GM21529 (cell line): ENCODE measurements at regions not wholly inside any gene's neighbourhood (a gene's known extent, or its start where the extent isn't known, plus 50 kb on each side); places are given as distances from the start of the nearest gene placed in this dataset.
"Not testable (repeated sequence)": the region's sequence is repeated elsewhere in the genome, so short reads cannot be mapped to it uniquely, and the experiment has no call there.

Experiments
- ATAC-seq: cut with Tn5 transposase; IDR thresholded peaks from one replicate; pipeline ENCODE4 v1.9.1; 2021; ENCODE audit not compliant: unreplicated experiment

- not testable (repeated sequence) for ATAC-seq
These were observed 306.4 kb downstream of the SEMA3D start for GRCh38 chr7:84880326-84880997.

GRCh38 chr7:84879570-84880325, 307.1 kb downstream of the SEMA3D start:
- ATAC-seq: no peak

- no peak for ATAC-seq
These were observed 308.8 kb downstream of the SEMA3D start for GRCh38 chr7:84877943-84878570.

DNA sequence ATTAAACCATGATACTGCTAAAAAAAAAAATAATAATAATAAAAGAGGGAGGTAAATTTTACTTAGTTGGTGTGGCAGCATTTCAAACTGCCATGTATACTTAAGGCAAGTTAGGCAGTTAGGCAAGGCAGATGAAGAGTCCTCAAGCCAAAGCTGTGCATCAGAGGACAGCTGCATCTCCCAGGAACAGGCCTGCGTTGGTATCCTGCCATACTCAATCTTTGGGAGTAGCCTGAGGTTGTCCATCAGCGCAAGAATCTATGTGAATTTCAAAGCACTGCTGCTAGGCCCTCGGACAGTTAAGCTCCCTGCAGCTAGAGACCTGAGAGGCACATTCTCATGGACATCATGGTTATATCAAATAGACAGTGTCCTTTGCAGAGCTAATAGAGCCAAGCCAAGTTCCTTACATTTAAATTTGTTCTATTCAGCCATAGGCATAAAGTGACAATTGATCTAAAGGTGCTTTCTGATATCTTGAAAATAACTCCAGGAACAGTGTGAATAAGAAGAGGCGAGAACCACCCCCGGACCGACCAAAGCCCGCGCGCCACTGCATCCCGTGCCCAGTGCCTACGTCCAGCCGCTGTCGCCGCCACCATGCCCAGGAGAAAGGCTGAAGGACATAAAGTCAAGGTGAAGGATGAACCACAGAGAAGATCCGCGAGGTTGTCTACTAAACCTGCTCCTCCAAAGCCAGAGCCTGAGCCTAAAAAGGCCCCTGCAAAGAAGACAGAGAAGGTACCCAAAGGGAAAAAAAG, 310.6 kb downstream of the SEMA3D start:
- ATAC-seq: no peak

DNA sequence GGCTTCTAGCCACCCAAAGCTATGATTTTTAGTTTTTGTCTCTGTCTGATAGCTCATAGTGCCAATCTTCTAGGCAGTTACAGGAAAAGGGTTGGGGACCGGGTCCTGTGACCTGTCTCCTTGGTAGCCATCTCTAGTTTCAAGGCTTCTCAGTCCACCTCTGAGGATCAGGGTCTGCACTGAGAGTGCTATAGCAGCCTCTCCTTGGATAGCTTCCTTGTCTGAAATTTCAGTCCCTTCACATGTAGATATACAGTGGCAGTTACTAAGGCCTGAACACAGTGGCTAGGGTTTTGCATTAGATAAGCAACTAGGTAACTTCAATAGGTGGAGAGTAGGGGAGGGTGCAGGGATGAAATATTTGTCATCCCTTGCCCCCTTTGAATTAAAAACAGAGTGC, 321.3 kb downstream of the SEMA3D start:
- no peak for ATAC-seq

- ATAC-seq: no peak
These were observed 329.5 kb downstream of the SEMA3D start for GRCh38 chr7:84857336-84857735.

DNA sequence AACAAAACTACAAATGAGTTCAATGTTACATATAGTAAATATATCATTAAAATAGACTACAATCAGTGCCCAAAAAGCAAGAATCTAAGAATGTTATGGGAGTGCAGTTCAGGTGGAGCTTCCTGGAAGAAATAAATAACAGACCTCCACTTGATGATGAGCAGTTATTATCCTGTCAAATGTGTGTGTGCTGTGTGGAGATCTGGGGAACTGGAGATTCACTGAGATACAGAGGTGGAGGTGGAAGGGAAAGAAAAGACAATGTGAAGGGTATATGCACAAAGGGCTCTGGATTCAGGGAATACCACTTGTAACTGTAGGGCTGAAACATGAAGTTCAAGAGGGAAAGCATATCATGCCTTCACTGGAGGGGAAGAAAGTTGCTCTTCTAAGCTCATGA, 331.1 kb downstream of the SEMA3D start:
- no peak for ATAC-seq

DNA sequence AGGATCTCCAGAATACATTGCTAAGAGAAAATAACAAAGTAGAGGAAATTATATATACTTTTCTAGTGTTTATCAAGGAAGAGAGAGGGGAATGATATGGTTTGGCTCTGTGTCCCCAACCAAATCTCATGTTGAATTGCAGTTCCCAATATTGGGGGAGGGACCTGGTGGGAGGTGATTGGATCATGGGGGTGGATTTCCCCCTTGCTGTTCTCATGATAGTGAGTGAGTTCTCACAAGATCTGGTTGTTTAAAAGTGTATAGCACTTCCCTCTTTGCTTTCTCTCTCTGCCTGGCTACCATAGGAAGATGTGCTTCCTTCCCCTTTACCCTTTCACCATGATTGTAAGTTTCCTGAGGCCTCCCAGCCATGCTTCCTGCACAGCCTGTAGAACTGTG, 337.9 kb downstream of the SEMA3D start:
- ATAC-seq: not testable (repeated sequence)

- no peak for ATAC-seq
These were observed 338.5 kb downstream of the SEMA3D start for GRCh38 chr7:84848219-84848973.

GRCh38 chr7:84847790-84848189, 339.1 kb downstream of the SEMA3D start:
- no peak for ATAC-seq

DNA sequence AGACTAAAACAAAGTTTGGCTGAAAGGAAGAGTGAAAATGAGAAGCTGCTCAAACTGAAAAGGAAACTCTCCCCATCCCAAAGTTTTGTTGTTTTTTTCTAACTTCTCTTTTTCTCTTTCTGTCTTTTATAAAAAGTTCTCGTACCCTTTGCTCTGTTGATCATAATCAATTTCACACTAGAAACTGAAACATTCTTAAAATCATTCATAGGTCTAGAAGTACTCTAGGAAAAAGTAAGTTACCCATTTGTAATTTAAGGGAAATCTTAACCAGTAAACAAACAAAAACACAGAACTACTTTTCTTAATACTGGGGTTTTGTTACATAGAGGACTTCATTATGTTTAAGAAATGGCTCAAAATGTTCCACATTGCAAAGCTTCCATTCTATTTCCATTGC, 339.8 kb downstream of the SEMA3D start:
- no peak for ATAC-seq

DNA sequence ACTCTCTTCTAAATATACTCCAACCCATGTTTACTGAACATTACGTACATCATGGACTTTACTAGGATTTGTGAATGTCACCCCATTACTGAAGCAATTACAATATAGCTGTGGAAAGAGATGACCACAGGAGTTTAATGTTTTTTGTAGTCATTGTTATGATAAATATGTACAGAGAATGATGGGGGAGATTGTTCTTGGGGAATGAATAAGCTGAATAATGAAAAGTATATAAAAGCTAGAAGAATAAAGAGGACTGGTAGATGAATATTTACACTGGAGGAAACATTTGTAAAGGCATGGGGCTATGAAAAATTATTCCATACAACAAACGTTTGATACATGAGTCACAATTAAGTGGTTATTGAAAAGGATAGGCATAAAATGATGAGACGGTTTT, 340.9 kb downstream of the SEMA3D start:
- ATAC-seq: no peak

- no peak for ATAC-seq
These were observed 342.1 kb downstream of the SEMA3D start for GRCh38 chr7:84844771-84845170.

- ATAC-seq: no peak
These were observed 345.0 kb downstream of the SEMA3D start for GRCh38 chr7:84841809-84842208.

GRCh38 chr7:84838857-84839256, 348.0 kb downstream of the SEMA3D start:
- no peak for ATAC-seq

- no peak for ATAC-seq
These were observed 349.5 kb downstream of the SEMA3D start for GRCh38 chr7:84837405-84837804.

GRCh38 chr7:84829719-84830118, 357.1 kb downstream of the SEMA3D start:
- no peak for ATAC-seq

GRCh38 chr7:84824057-84824651, 362.7 kb downstream of the SEMA3D start:
- ATAC-seq: no peak

DNA sequence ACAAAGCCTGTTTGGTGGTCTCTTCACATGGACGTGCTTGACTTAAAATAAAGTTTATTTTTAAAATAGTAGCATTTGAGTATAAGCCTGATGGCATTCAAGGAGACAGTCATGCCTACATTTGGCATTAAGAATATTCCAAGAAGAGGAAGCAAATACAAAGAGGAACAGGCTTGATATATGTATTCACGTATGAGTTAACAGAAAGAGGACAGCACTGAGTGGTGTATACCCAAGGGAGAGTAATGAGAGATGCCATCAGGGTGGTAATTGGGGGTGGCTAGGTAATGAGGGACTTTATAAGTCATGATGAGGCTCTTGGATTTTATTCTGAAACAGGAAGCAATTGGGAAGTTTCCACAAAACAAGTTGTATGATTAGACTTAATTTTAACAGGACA, 363.3 kb downstream of the SEMA3D start:
- no peak for ATAC-seq

DNA sequence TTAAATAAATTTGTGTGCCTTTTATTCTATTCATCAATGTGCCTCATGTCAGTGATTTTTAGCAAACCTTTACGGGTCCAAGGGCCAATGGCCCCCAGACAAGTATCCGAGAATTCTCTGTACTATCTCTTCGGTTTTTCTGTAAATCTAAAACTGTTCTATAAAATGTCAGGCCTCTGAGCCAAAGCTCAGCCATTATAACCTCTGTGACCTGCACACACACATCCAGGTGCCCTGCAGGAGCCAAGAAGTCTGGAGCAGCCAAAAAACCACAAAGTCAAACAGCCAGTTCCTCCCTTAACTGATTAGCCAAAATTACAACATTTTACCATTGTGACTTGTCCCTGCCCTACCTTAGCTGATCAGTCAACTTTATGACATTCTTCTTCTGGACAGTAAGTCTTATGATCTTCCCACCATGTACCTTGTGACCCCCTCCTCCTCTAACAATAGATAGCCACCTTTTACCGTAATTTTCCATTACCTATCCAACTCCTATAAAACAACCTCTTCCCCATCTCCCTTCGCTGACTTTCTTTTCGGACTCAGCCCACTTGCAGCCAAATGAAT, 363.8 kb downstream of the SEMA3D start:
- no peak for ATAC-seq
